GM12874 (cell line): ENCODE measurements at regions not wholly inside any gene's neighbourhood (a gene's known extent, or its start where the extent isn't known, plus 50 kb on each side); places are given as distances from the start of the nearest gene placed in this dataset.

Experiments used
- CTCF ChIP-seq: IDR thresholded peaks from 2 replicates; pipeline ENCODE4 v1.5.1; 2011; ENCODE audit warnings: low read depth, mild to moderate bottlenecking, control low read depth, low read length, moderate library complexity; ENCODE audit not compliant: insufficient read depth

- no peak for TF ChIP-seq CTCF
These were observed 323.3 kb upstream of the PDGFD start for GRCh38 chr11:104487046-104487806.

- no peak for TF ChIP-seq CTCF
These were observed 321.0 kb upstream of the PDGFD start for GRCh38 chr11:104484804-104485554.

- TF ChIP-seq CTCF = no peak
These were observed 313.0 kb upstream of the PDGFD start for GRCh38 chr11:104476898-104477297.

- no peak for TF ChIP-seq CTCF
These were observed 312.5 kb upstream of the PDGFD start for GRCh38 chr11:104476454-104476853.

GRCh38 chr11:104467404-104467803 lies 303.5 kb upstream of the PDGFD start:
- no peak for TF ChIP-seq CTCF

GRCh38 chr11:104465321-104465720 lies 301.4 kb upstream of the PDGFD start:
- TF ChIP-seq CTCF = no peak

GRCh38 chr11:104464691-104465090 lies 300.7 kb upstream of the PDGFD start:
- no peak for TF ChIP-seq CTCF
